CD4-positive, alpha-beta memory T cell (primary cell): ENCODE measurements at regions not wholly inside any gene's neighbourhood (a gene's known extent, or its start where the extent isn't known, plus 50 kb on each side); places are given as distances from the start of the nearest gene placed in this dataset.

Source experiments
- CTCF ChIA-PET: fragments of 350-600 bp; sonication (Branson Sonifier 250); formaldehyde crosslinking; loops from one replicate; lab custom pipeline; 2021; ENCODE audit warnings: inconsistent platforms; ENCODE audit not compliant: partially characterized antibody; lab: Charles Lee
- POLR2A ChIA-PET: fragments of 350-600 bp; sonication (Branson Sonifier 250); formaldehyde crosslinking; loops from one replicate; lab custom pipeline; 2021; ENCODE audit not compliant: partially characterized antibody; lab: Charles Lee
- DNase-seq, 5 donors: peaks; one replicate each; pipeline versions ENCODE4 v3.0.0 to v3.0.0-alpha.2; 2020 to 2022; ENCODE audit warnings: mixed read lengths in 1 of 5
- H3K27ac ChIP-seq: one replicate; pipeline ENCODE4 v1.7.0; 2013; ENCODE audit warnings: low read depth, low read length
- H3K27me3 ChIP-seq: 2 replicates; pipeline ENCODE4 v1.7.0; 2013; ENCODE audit warnings: mild to moderate bottlenecking, low read length, moderate library complexity; ENCODE audit not compliant: insufficient read depth
- H3K36me3 ChIP-seq: 2 replicates; pipeline ENCODE4 v1.7.0; 2013; ENCODE audit warnings: mild to moderate bottlenecking, low read length, moderate library complexity; ENCODE audit not compliant: insufficient read depth
- H3K4me1 ChIP-seq: 2 replicates; pipeline ENCODE4 v1.7.0; 2013; ENCODE audit warnings: mild to moderate bottlenecking, low read length, moderate library complexity; ENCODE audit not compliant: insufficient read depth
- H3K4me3 ChIP-seq, 2 donors: one replicate each; pipeline ENCODE4 v1.7.0; 2013; ENCODE audit warnings: low read length in 2 of 2, mild to moderate bottlenecking in 1 of 2
- H3K9me3 ChIP-seq, 2 donors: one replicate each; pipeline ENCODE4 v1.7.0; 2013; ENCODE audit warnings: low read length in 2 of 2, control low read depth in 1 of 2; ENCODE audit not compliant: control insufficient read depth in 1 of 2
- H3K27ac Mint-ChIP-seq, 7 donors: one replicate each; pipeline ENCODE4 v1.8.0; 2020 to 2021; ENCODE audit warnings: mixed read lengths in 7 of 7, mild to moderate bottlenecking in 6 of 7, inconsistent platforms in 3 of 7, moderate library complexity in 3 of 7
- H3K27me3 Mint-ChIP-seq, 2 donors: one replicate each; pipeline ENCODE4 v1.8.0; 2020 to 2021; ENCODE audit warnings: mixed read lengths in 2 of 2
- H3K36me3 Mint-ChIP-seq, 2 donors: one replicate each; pipeline ENCODE4 v1.8.0; 2020 to 2021; ENCODE audit warnings: mixed read lengths in 2 of 2, inconsistent platforms in 1 of 2, mild to moderate bottlenecking in 1 of 2
- H3K4me1 Mint-ChIP-seq, 4 donors: one replicate each; pipeline ENCODE4 v1.8.0; 2020 to 2021; ENCODE audit warnings: mixed read lengths in 4 of 4, mild to moderate bottlenecking in 1 of 4
- H3K4me3 Mint-ChIP-seq, 8 donors: one replicate each; pipeline ENCODE4 v1.8.0; 2020 to 2021; ENCODE audit warnings: mixed read lengths in 8 of 8, mild to moderate bottlenecking in 7 of 8, moderate library complexity in 6 of 8, inconsistent platforms in 3 of 8
- H3K9me3 Mint-ChIP-seq, 8 donors: one replicate each; pipeline ENCODE4 v1.8.0; 2020 to 2021; ENCODE audit warnings: mixed read lengths in 8 of 8, mild to moderate bottlenecking in 5 of 8, inconsistent platforms in 3 of 8, moderate library complexity in 1 of 8
- intact Hi-C: fragments of 100-400 bp; cut with micrococcal nuclease; formaldehyde crosslinking; loops from one replicate; pipeline ENCODE4 v1.15.1; 2023

DNA sequence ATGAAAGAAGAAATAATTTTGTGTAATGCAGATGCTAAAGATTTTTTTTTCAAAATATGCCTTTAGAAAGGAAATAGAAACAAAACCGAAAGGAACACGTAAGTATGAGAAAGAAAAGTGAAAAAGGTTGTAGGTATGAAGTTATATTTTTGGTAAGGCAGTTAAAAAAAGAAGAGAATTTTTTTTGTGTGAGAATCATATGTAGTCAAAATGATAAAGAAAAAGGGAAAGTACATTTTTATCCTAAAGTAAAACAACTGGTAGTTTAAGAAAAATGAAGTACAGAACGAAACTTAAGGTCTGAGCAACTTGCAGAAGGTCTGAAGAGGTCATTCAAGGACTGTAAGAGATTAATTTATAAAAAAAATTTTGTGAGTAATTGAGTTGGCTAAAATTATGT lies 164.0 kb upstream of the TRAM1L1 start:
- POLR2A ChIA-PET: no interaction called here
- H3K4me1 ChIP-seq: no peaks in the 10 kb centered on the region
- intact Hi-C loops: no loop called here
- no peaks in the 10 kb centered on the region for H3K36me3 Mint-ChIP-seq
- H3K4me1 Mint-ChIP-seq: peaks cover 0 to 3% (median 0%) of the 10 kb centered on the region in 4 donors
- no peak for DNase-seq
- H3K9me3 Mint-ChIP-seq: peaks cover 0 to 30% (median 14%) of the 10 kb centered on the region in 8 donors
- no peak overlapping the region for H3K4me3 ChIP-seq
- no peaks in the 10 kb centered on the region for H3K36me3 ChIP-seq
- H3K27ac Mint-ChIP-seq: no peak overlapping the region
- H3K27me3 Mint-ChIP-seq: no peaks in the 10 kb centered on the region
- no peaks in the 10 kb centered on the region for H3K9me3 ChIP-seq
- H3K27ac ChIP-seq: no peak overlapping the region
- H3K27me3 ChIP-seq: no peaks in the 10 kb centered on the region
- CTCF ChIA-PET: no interaction called here
- no peak overlapping the region for H3K4me3 Mint-ChIP-seq

DNA sequence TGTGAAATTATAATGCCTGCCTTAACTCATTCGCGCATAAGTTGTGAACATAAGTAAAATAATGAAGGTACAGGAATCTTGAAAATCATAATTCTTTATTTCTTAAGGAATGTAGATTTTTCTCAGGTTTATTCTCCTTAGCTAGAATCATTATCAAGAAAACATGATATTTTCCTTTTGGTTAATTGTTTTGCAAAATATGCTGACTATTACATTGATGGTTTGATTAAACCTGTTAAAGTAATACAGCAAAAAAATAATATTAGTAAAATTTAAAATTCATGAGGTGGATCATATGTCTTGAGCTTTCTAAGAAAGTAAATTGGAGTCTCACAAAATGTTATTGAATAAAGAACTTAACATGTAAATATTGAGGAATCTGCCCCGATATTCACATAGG lies 178.7 kb upstream of the TRAM1L1 start:
- Histone ChIP-seq H3K36me3 (no peaks in the 10 kb centered on the region), H3K4me3 (no peak overlapping the region), H3K27me3 (no peaks in the 10 kb centered on the region), H3K9me3 (no peaks in the 10 kb centered on the region), H3K27ac (no peak overlapping the region), H3K4me1 (no peaks in the 10 kb centered on the region)
- ChIA-PET CTCF (interaction anchor here (1.5 kb wide), 1 partner anchor 19 kb away, joined by 3 read pairs; no protein-coding TSS in a partner anchor), POLR2A (no interaction called here)
- H3K4me3 Mint-ChIP-seq: no peak overlapping the region
- no peaks in the 10 kb centered on the region for H3K36me3 Mint-ChIP-seq
- intact Hi-C loops: no loop called here
- H3K27me3 Mint-ChIP-seq: no peaks in the 10 kb centered on the region
- no peak overlapping the region for H3K27ac Mint-ChIP-seq
- H3K4me1 Mint-ChIP-seq: no peaks in the 10 kb centered on the region
- DNase-seq: no peak
- H3K9me3 Mint-ChIP-seq: peaks cover 0 to 6% (median 3%) of the 10 kb centered on the region in 8 donors

DNA sequence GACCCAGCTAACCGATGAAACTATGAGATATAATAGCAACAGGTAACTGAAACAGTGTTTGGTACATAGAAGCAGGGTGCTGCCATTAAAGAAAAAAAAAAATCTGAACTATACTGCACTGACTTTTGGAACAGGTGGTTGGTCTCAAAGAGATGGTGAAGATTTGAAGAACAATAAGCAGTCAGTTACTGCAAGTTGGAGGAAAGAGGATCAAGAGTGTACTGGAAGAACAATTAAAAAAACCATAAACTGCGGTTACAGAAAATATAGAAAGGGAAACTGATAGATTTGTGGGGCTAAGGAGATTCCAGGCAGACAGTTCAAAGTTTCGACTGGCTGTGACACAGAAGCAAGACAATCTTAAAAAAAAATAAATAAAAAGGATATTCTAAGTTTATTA lies 181.9 kb upstream of the TRAM1L1 start:
- H3K9me3 ChIP-seq: no peaks in the 10 kb centered on the region
- intact Hi-C loops: no loop called here
- no peaks in the 10 kb centered on the region for H3K27me3 ChIP-seq
- no peaks in the 10 kb centered on the region for H3K27me3 Mint-ChIP-seq
- H3K4me3 Mint-ChIP-seq: no peak overlapping the region
- peaks cover 0 to 6% (median 3%) of the 10 kb centered on the region in 8 donors for H3K9me3 Mint-ChIP-seq
- H3K36me3 ChIP-seq: no peaks in the 10 kb centered on the region
- H3K36me3 Mint-ChIP-seq: no peaks in the 10 kb centered on the region
- no peak overlapping the region for H3K4me3 ChIP-seq
- H3K27ac ChIP-seq: no peak overlapping the region
- no peaks in the 10 kb centered on the region for H3K4me1 ChIP-seq
- no peak overlapping the region for H3K27ac Mint-ChIP-seq
- H3K4me1 Mint-ChIP-seq: no peaks in the 10 kb centered on the region
- ChIA-PET POLR2A (no interaction called here), CTCF (no interaction called here)
- DNase-seq: no peak

- Histone ChIP-seq H3K36me3 (no peaks in the 10 kb centered on the region), H3K27me3 (no peaks in the 10 kb centered on the region), H3K4me3 (no peak overlapping the region), H3K4me1 (no peaks in the 10 kb centered on the region), H3K27ac (no peak overlapping the region), H3K9me3 (no peaks in the 10 kb centered on the region)
- peaks cover 0 to 10% (median 4%) of the 10 kb centered on the region in 8 donors for H3K9me3 Mint-ChIP-seq
- H3K36me3 Mint-ChIP-seq: no peaks in the 10 kb centered on the region
- no peaks in the 10 kb centered on the region for H3K4me1 Mint-ChIP-seq
- ChIA-PET POLR2A (no interaction called here), CTCF (no interaction called here)
- H3K4me3 Mint-ChIP-seq: no peak overlapping the region
- intact Hi-C loops: no loop called here
- H3K27ac Mint-ChIP-seq: no peak overlapping the region
- DNase-seq: no peak
- H3K27me3 Mint-ChIP-seq: no peaks in the 10 kb centered on the region
These were observed 199.4 kb upstream of the TRAM1L1 start for GRCh38 chr4:117284736-117285135.

GRCh38 chr4:117293784-117294183 lies 208.4 kb upstream of the TRAM1L1 start:
- ChIA-PET CTCF (no interaction called here), POLR2A (no interaction called here)
- Mint-ChIP-seq H3K4me3 (no peak overlapping the region), H3K9me3 (peaks cover 0 to 7% (median 3%) of the 10 kb centered on the region in 8 donors), H3K4me1 (no peaks in the 10 kb centered on the region), H3K27me3 (no peaks in the 10 kb centered on the region), H3K27ac (no peak overlapping the region), H3K36me3 (no peaks in the 10 kb centered on the region)
- no peaks in the 10 kb centered on the region for H3K36me3 ChIP-seq
- no peak for DNase-seq
- H3K27ac ChIP-seq: no peak overlapping the region
- no peaks in the 10 kb centered on the region for H3K9me3 ChIP-seq
- no peaks in the 10 kb centered on the region for H3K27me3 ChIP-seq
- intact Hi-C loops: no loop called here
- H3K4me3 ChIP-seq: no peak overlapping the region
- H3K4me1 ChIP-seq: no peaks in the 10 kb centered on the region

DNA sequence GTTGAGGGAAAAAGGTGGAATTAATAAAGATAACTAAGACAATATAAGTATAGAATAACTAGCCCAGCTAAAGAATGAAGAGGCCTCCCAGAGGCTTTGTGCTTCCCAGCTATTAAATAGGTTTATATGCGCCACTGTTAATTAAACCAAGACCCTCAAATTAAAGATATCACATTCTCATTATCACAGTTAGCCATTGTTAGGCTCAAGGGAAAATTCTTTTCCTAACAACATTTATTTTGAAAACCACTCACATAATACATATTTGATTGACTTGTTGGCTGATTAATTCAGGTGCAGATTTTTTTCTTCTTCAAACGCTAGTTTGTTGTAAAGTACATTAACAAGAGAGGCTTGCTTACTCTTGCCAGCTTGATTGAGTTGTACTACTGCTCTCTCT lies 216.8 kb upstream of the TRAM1L1 start:
- no peak for DNase-seq
- Mint-ChIP-seq H3K4me1 (no peaks in the 10 kb centered on the region), H3K36me3 (no peaks in the 10 kb centered on the region), H3K27ac (no peak overlapping the region), H3K9me3 (peaks cover 0 to 5% (median 0%) of the 10 kb centered on the region in 8 donors), H3K4me3 (no peak overlapping the region), H3K27me3 (no peaks in the 10 kb centered on the region)
- ChIA-PET POLR2A (no interaction called here), CTCF (no interaction called here)
- Histone ChIP-seq H3K4me3 (no peak overlapping the region), H3K9me3 (no peaks in the 10 kb centered on the region), H3K36me3 (no peaks in the 10 kb centered on the region), H3K4me1 (no peaks in the 10 kb centered on the region), H3K27me3 (no peaks in the 10 kb centered on the region), H3K27ac (no peak overlapping the region)
- intact Hi-C loops: no loop called here

GRCh38 chr4:117311215-117311614 lies 225.8 kb upstream of the TRAM1L1 start:
- intact Hi-C loops: no loop called here
- H3K9me3 ChIP-seq: no peaks in the 10 kb centered on the region
- ChIA-PET POLR2A (no interaction called here), CTCF (no interaction called here)
- Mint-ChIP-seq H3K4me3 (no peak overlapping the region), H3K27me3 (no peaks in the 10 kb centered on the region), H3K36me3 (no peaks in the 10 kb centered on the region), H3K4me1 (no peaks in the 10 kb centered on the region), H3K9me3 (peaks cover 4 to 10% (median 6%) of the 10 kb centered on the region in 8 donors), H3K27ac (no peak overlapping the region)
- no peak overlapping the region for H3K4me3 ChIP-seq
- DNase-seq: no peak
- no peaks in the 10 kb centered on the region for H3K27me3 ChIP-seq
- no peak overlapping the region for H3K27ac ChIP-seq
- H3K36me3 ChIP-seq: no peaks in the 10 kb centered on the region
- no peaks in the 10 kb centered on the region for H3K4me1 ChIP-seq

DNA sequence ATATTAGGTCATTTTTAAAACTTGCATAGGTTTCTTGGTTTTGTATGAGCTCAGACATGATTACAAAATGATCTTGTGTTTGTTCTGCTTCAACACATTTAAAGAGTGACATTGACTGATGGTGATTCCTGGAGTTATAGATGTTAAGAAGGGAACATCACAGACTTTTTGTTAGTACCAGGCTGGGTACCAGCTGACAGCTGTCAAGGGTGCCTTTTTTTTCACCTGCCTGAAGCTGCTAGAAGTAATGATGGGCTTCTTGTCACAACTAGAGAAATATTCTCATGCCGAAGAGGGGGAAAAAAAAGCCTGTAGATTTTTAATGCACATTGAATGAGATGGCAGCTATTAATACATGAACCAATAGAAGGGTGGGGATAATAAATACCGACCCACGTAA lies 226.6 kb upstream of the TRAM1L1 start:
- H3K27ac ChIP-seq: no peak overlapping the region
- H3K4me1 Mint-ChIP-seq: peaks cover 0 to 1% (median 0%) of the 10 kb centered on the region in 4 donors
- POLR2A ChIA-PET: interaction anchor here (0.6 kb wide), 1 partner anchor 28 kb away, joined by 4 read pairs; no protein-coding TSS in a partner anchor
- no peaks in the 10 kb centered on the region for H3K27me3 Mint-ChIP-seq
- H3K36me3 ChIP-seq: no peaks in the 10 kb centered on the region
- H3K9me3 ChIP-seq: no peaks in the 10 kb centered on the region
- no peaks in the 10 kb centered on the region for H3K36me3 Mint-ChIP-seq
- peaks cover 4 to 12% (median 6%) of the 10 kb centered on the region in 8 donors for H3K9me3 Mint-ChIP-seq
- H3K27me3 ChIP-seq: no peaks in the 10 kb centered on the region
- no peak overlapping the region for H3K4me3 Mint-ChIP-seq
- no peaks in the 10 kb centered on the region for H3K4me1 ChIP-seq
- intact Hi-C loops: no loop called here
- no peak overlapping the region for H3K27ac Mint-ChIP-seq
- CTCF ChIA-PET: no interaction called here
- no peak for DNase-seq
- no peak overlapping the region for H3K4me3 ChIP-seq
